NCI-H2029 (cell line): ENCODE measurements at regions not wholly inside any gene's neighbourhood (a gene's known extent, or its start where the extent isn't known, plus 50 kb on each side); places are given as distances from the start of the nearest gene placed in this dataset.

ENCODE experiments used
- DNase-seq: peaks from one replicate; lab custom pipeline; 2025; lab: John Stamatoyannopoulos, UW

- DNase-seq = no peak
Measured at GRCh38 chr7:17520941-17521340, 222.5 kb downstream of the AHR start.

GRCh38 chr7:17521437-17521836, 223.0 kb downstream of the AHR start:
- no peak for DNase-seq

- DNase-seq = peak; percentile 61
Measured at GRCh38 chr7:17523813-17524739, 225.6 kb downstream of the AHR start.

- DNase-seq = no peak
Measured at GRCh38 chr7:17524746-17525145, 226.3 kb downstream of the AHR start.

DNA sequence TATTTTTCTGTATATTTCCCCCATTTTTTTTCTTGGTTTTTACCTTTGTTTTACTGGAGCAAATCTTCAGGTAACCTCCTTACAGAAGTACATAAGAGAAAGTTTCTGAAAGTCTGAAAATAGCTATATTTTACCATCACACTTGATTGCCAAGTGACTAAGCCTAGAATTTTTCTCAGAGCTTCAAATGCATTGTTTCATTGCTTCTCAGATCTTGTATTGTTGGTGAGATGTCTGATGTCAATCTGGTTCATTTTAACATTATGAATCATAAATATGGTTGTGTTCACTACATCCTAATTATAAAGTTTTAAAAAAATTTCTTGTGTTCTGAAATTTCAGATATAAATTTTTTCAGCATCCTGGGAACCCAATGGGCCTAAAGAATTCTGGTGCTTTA, 228.2 kb downstream of the AHR start:
- no peak for DNase-seq

DNA sequence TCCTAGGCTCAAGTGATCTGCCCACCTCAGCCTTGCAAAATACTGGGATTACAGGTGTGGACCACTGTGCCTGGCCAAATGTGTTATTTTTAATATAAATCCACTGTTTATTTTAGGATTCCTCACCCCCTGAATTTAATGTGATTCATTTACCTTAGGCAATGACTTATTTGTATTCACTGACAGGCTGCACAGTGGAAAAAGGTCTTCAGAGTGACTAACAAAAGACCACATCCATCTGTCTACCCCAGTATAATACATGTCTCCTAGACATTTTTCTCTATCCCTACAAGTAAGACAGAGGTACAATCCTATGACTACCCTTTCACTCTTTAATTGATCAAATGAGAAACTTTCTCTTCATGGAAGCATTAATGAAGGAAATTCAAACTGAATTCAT, 230.2 kb downstream of the AHR start:
- no peak for DNase-seq

DNA sequence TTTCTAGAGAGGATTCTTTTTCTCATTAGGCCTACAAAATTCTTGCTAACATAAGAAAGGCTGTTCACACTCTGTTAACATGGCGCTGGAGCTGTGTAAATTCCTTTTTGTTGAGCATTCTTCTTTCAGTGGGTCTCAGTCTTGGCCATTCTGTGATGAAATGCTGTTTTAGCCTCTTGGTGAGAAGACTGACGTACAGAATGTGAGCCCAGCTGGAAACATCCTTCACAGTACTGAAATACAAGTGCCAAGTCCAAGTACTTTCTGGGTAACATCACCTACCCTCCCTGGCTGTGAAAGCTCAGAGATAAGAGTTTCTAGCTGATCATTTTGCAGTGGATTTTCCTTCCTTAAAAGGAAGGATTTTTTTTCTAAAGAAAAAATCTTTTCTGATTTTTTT, 231.8 kb downstream of the AHR start:
- no peak for DNase-seq

DNA sequence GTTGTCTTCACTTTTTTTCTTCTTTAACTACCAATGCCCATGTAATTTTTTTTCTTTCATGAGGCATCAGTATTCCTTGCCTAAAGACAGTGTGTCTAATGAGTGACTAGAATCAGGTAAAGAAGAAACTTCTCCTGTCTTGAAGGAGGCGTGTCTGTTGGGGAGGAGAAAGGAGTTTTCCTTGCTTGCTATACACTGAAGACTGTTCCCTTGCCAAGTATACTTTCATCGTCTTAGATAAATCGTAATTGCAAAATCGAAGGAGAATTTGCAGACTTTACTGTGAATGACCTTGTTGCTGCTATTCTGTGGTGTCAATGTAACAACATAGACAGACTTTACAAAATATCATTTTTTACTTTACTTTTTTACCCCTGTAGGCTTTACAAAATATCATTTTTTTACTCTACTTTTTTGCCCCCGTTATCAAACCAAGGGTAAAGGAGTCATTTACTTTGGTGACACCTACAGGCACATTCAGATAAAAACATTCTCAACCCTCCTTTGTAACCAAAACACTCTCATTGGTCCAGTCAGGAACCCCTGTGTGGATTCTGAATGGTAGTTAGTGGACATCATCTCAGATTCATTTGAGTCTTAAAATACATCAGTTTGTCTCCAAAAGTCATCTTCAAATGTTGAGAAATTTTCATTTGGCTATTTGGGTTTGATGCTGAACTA, 232.4 kb downstream of the AHR start:
- DNase-seq = no peak

DNA sequence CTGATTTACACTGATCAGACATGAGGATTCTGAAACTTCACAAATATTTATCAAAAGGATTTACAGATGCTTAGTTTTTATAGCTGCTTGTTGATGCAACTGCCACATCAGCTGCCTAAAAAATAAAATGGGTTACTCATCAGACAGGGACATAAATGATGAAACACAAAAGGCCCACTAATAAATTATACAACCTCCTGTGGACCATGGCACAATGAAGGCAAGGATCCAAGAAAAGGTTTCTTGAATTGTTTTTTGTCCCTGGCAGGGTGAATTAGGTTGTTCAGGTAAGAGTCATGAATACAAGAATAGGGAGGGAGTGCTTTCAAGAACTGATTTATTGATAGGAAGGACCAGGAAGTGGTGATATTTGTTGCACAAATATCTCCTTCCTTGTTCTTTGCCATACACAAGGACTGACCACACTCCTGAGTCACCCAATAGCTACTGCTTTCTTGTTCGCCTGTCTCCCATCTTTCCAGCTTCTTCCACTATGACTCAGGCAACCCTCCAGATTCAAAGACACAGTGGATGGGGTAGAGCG, 234.5 kb downstream of the AHR start:
- no peak for DNase-seq

GRCh38 chr7:17534348-17534747, 235.9 kb downstream of the AHR start:
- DNase-seq = no peak

DNA sequence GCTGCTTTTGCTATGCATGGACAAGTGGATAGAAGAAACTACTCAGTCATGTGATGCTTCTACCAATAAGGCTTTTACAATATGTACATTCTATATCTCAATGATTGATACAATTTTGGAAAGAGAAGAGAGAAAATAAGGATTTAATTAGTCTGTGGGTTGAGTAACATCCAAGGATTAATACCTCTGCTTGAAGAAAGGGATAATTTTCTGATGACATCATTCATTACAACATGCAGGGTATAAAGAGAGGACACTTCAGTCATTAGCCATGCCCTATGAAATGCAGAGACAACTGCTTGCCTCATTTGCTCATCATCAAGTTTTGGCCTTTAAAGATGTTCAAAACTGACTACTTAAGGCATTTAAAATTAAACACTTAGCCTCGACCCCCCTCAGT, 237.3 kb downstream of the AHR start:
- no peak for DNase-seq

GRCh38 chr7:17544401-17544800, 245.9 kb downstream of the AHR start:
- DNase-seq = no peak

GRCh38 chr7:17545348-17545747, 246.9 kb downstream of the AHR start:
- DNase-seq = no peak

DNA sequence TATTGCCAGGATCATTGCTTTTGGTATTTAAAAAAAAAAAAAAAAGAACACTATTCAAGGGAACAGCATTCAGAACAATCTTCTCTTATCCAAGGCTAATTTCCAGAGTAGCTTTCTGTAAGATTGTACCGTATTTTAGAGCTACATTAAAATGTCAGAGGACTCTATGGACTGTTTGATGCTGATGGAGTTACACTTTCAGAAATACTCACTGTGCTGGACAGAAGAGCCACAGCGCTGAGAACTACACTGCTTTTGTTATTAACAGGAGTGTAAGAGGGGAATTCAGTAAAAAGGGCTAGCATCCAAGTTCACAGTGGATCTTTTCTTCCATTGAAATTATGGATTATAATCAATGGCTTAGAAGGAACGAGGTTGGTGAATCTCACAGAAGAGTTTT, 247.7 kb downstream of the AHR start:
- DNase-seq = no peak

- no peak for DNase-seq
Measured at GRCh38 chr7:17546592-17546991, 248.1 kb downstream of the AHR start.

- DNase-seq = no peak
Measured at GRCh38 chr7:17548014-17548653, 249.7 kb downstream of the AHR start.

- no peak for DNase-seq
Measured at GRCh38 chr7:17549406-17549805, 251.0 kb downstream of the AHR start.

- no peak for DNase-seq
Measured at GRCh38 chr7:17552373-17552772, 253.9 kb downstream of the AHR start.

DNA sequence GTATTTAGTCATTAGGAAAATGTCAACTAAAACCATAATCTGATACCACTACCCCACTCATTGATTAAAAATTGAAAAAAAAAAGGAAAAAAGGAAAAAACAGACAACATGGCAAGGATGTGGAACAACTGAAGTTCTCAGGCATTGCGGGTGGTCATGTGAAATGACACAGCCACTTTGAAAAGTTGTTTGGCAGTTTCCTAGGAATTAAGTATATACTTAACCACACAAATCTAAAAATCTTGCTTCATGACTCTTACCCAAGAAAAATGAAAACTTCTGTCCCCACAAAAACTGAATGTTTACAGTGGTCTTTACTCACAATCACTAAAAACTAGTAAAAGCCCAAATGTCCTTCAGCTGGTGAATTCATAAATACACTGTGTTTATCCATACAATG, 254.5 kb downstream of the AHR start:
- DNase-seq = no peak

GRCh38 chr7:17554341-17555015, 256.0 kb downstream of the AHR start:
- no peak for DNase-seq

DNA sequence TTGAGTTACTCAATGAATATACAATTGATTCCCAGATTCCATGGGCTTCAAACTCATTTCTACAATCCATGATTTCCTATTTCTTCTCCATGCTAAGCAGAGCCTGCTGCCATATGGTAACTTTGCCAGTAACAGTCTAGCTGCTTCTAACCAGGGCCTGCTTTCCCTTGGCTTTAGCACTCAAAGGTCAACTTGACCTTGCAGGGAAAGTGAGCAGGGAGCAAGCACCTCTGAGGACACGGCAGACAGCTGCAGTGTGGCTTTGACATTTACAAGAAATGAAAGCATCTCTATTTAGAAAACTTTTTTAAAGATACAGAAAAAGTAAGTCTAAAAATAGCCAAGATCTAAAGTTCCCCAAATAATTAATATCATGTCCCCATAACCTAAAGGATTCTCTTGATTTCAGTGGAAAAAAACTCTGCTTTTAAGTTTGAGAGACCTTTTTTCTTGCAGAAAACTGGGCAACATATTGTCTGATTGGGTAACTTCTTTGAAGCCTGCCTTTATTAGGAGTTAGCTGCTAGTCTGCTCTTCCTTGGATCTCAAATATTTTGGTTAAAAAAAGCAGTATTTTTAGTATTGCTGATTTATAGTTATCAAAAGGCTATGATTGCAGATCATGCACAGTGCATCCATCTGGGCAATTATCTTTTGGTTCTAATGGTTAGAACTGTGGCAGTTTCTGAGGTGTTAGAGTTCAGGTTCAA, 257.9 kb downstream of the AHR start:
- DNase-seq = no peak
